Adrenal gland (tissue), 9 donors: ENCODE measurements at regions not wholly inside any gene's neighbourhood (a gene's known extent, or its start where the extent isn't known, plus 50 kb on each side); places are given as distances from the start of the nearest gene placed in this dataset.

Source experiments
- DNase-seq, 7 donors: peaks; one replicate each; pipeline ENCODE4 v3.0.0-alpha.2; 2019 to 2020
- H3K27ac ChIP-seq, 5 donors: fragments of 200-600 bp; sonication (generic) in 4 of 5; 1 replicate in 3 of 5; 2 replicates in 2 of 5; pipeline versions ENCODE4 v1.5.1 to v1.8.0; 2016 to 2020; ENCODE audit warnings: mild to moderate bottlenecking in 1 of 5
- H3K27me3 ChIP-seq: fragments of 200-600 bp; 2 replicates; pipeline ENCODE4 v1.8.0; 2021
- H3K36me3 ChIP-seq, 2 donors: fragments of 200-600 bp; replicated peaks in 1 of 2; 1 replicate in 1 of 2; 2 replicates in 1 of 2; pipeline versions ENCODE4 v1.5.1 to v1.8.0; 2018 to 2022
- H3K4me1 ChIP-seq, 2 donors: fragments of 200-600 bp; replicated peaks in 1 of 2; 1 replicate in 1 of 2; 2 replicates in 1 of 2; pipeline versions ENCODE4 v1.5.1 to v1.8.0; 2018 to 2021
- H3K4me3 ChIP-seq, 4 donors: fragments of 200-600 bp; sonication (generic) in 3 of 4; one replicate each; pipeline ENCODE4 v1.5.1; 2016 to 2018
- H3K9me3 ChIP-seq, 3 donors: fragments of 200-600 bp; sonication (generic) in 1 of 3; replicated peaks in 1 of 3; 1 replicate in 2 of 3; 2 replicates in 1 of 3; pipeline versions ENCODE4 v1.5.1 to v1.8.0; 2016 to 2021
- CTCF ChIP-seq, 6 experiments: fragments of 450-650 bp in 4 of 6; fragments of 200-600 bp in 2 of 6; sonication (generic) in 1 of 6; IDR thresholded peaks; 1 replicate in 5 of 6; 2 replicates in 1 of 6; pipeline versions ENCODE4 v1.5.1 to v1.8.0; 2016 to 2021; ENCODE audit warnings: antibody characterized with exemption in 6 of 6, mild to moderate bottlenecking in 2 of 6, moderate library complexity in 1 of 6
- POLR2A ChIP-seq, 2 donors: fragments of 450-650 bp; IDR thresholded peaks; one replicate each; pipeline ENCODE4 v1.6.1; 2017; ENCODE audit warnings: antibody characterized with exemption in 2 of 2, mild to moderate bottlenecking in 2 of 2, moderate library complexity in 1 of 2
- WGBS, 4 donors: extraction: QIAGEN DNeasy Blood & Tissue Kit in 2 of 4; methylation state at CpG; one replicate each; pipeline versions ENCODE4 v1.1.5 to v1.1.7; 2013 to 2017; 5-methylcytosine and 5-hydroxymethylcytosine counted together
- intact Hi-C, 2 donors: fragments of 100-400 bp; cut with DNase I; formaldehyde crosslinking; loops; one replicate each; pipeline versions ENCODE4 v1.14.1 to v1.15.0; 2022 to 2023
- donor health status: healthy with polysubstance abuse.
- donor health status: Bipolar disorder and iron deficiency.
- donor health status: DM: yes; HTN: yes; CAD: no.
- donor health status: DM: no; HTN: no; CAD: no.
- donor health status: DM: no; HTN: no; CAD: no.

- WGBS, 4 donors, result 49 to 67% (median 56%) methylated on average over 14 to 37 of the region's 37 CpGs
- Histone ChIP-seq H3K4me1 (no peaks in the 10 kb centered on the region), H3K27me3 (no peaks in the 10 kb centered on the region), H3K27ac (no peak overlapping the region), H3K4me3 (no peak overlapping the region), H3K36me3 (no peaks in the 10 kb centered on the region), H3K9me3 (no peaks in the 10 kb centered on the region)
- intact Hi-C loops, result no loop called here
- TF ChIP-seq POLR2A (IDR thresholded peaks at IDR 0.05), result no peak
- no peak for TF ChIP-seq CTCF (IDR thresholded peaks at IDR 0.05)
- no peak for DNase-seq
Measured at GRCh38 chr12:34344851-34345522, 322.7 kb downstream of the ALG10 start.

GRCh38 chr12:34345801-34346200 is 323.5 kb downstream of the ALG10 start:
- intact Hi-C loops, result no loop called here
- TF ChIP-seq CTCF (IDR thresholded peaks at IDR 0.05), result no peak
- no peak for TF ChIP-seq POLR2A (IDR thresholded peaks at IDR 0.05)
- Histone ChIP-seq H3K36me3 (no peaks in the 10 kb centered on the region), H3K9me3 (no peaks in the 10 kb centered on the region), H3K4me3 (no peak overlapping the region), H3K27me3 (no peaks in the 10 kb centered on the region), H3K27ac (no peak overlapping the region), H3K4me1 (no peaks in the 10 kb centered on the region)
- no peak for DNase-seq
- 22 to 59% (median 32%) methylated on average over 11 to 31 of the region's 31 CpGs for WGBS, 4 donors

GRCh38 chr12:34346372-34347034 is 324.2 kb downstream of the ALG10 start:
- WGBS, 4 donors, result 34 to 48% (median 45%) methylated on average over 25 to 39 of the region's 39 CpGs
- no peak overlapping the region for H3K27ac ChIP-seq
- intact Hi-C loops, result no loop called here
- no peaks in the 10 kb centered on the region for H3K4me1 ChIP-seq
- DNase-seq, result no peak
- no peaks in the 10 kb centered on the region for H3K9me3 ChIP-seq
- no peak for TF ChIP-seq POLR2A (IDR thresholded peaks at IDR 0.05)
- TF ChIP-seq CTCF (IDR thresholded peaks at IDR 0.05), result no peak
- H3K36me3 ChIP-seq, result no peaks in the 10 kb centered on the region
- no peaks in the 10 kb centered on the region for H3K27me3 ChIP-seq
- no peak overlapping the region for H3K4me3 ChIP-seq

- Histone ChIP-seq H3K4me3 (no peak overlapping the region), H3K36me3 (no peaks in the 10 kb centered on the region), H3K4me1 (no peaks in the 10 kb centered on the region), H3K27ac (no peak overlapping the region), H3K27me3 (no peaks in the 10 kb centered on the region), H3K9me3 (no peaks in the 10 kb centered on the region)
- WGBS, 4 donors, result 31 to 56% (median 49%) methylated on average over 23 of the region's 23 CpGs
- intact Hi-C loops, result no loop called here
- no peak for DNase-seq
- TF ChIP-seq POLR2A (IDR thresholded peaks at IDR 0.05) (no peak), CTCF (IDR thresholded peaks at IDR 0.05) (no peak)
Measured at GRCh38 chr12:34347367-34347766, 325.1 kb downstream of the ALG10 start.
